ENCODE measurements at regions not wholly inside any gene's neighbourhood (a gene's known extent, or its start where the extent isn't known, plus 50 kb on each side); places are given as distances from the start of the nearest gene placed in this dataset.

GRCh38 chr9:105065098-105066088 lies 137.4 kb upstream of the ABCA1 start:
- DNase-seq = no peak

GRCh38 chr9:105066275-105066865 lies 138.4 kb upstream of the ABCA1 start:
- no peak for DNase-seq

- no peak for DNase-seq
These were observed 140.1 kb upstream of the ABCA1 start for GRCh38 chr9:105067895-105068580.

GRCh38 chr9:105069285-105069684 lies 141.3 kb upstream of the ABCA1 start:
- DNase-seq = no peak

- DNase-seq = no peak
These were observed 141.7 kb upstream of the ABCA1 start for GRCh38 chr9:105069696-105070095.

GRCh38 chr9:105070176-105070575 lies 142.2 kb upstream of the ABCA1 start:
- DNase-seq = no peak

GRCh38 chr9:105072476-105072875 lies 144.5 kb upstream of the ABCA1 start:
- no peak for DNase-seq

GRCh38 chr9:105073147-105073546 lies 145.2 kb upstream of the ABCA1 start:
- no peak for DNase-seq

- DNase-seq = no peak
These were observed 146.5 kb upstream of the ABCA1 start for GRCh38 chr9:105074491-105074890.

GRCh38 chr9:105076729-105077128 lies 148.8 kb upstream of the ABCA1 start:
- no peak for DNase-seq

GRCh38 chr9:105079457-105079856 lies 151.5 kb upstream of the ABCA1 start:
- no peak for DNase-seq

- DNase-seq = no peak
These were observed 154.9 kb upstream of the ABCA1 start for GRCh38 chr9:105082843-105083242.

- no peak for DNase-seq
These were observed 155.3 kb upstream of the ABCA1 start for GRCh38 chr9:105083256-105083655.

- DNase-seq = no peak
These were observed 156.2 kb upstream of the SLC44A1 start for GRCh38 chr9:105087910-105088898.

GRCh38 chr9:105089874-105090273 lies 154.6 kb upstream of the SLC44A1 start:
- no peak for DNase-seq

- DNase-seq = no peak
These were observed 153.3 kb upstream of the SLC44A1 start for GRCh38 chr9:105091004-105091640.

GRCh38 chr9:105093685-105094084 lies 150.8 kb upstream of the SLC44A1 start:
- DNase-seq = no peak

- no peak for DNase-seq
These were observed 146.1 kb upstream of the SLC44A1 start for GRCh38 chr9:105098370-105098769.

GRCh38 chr9:105103776-105104175 lies 140.7 kb upstream of the SLC44A1 start:
- no peak for DNase-seq

GRCh38 chr9:105114318-105114717 lies 130.1 kb upstream of the SLC44A1 start:
- no peak for DNase-seq

- no peak for DNase-seq
These were observed 129.3 kb upstream of the SLC44A1 start for GRCh38 chr9:105114964-105115728.

Data from hindlimb muscle (tissue), 1 donor.